Endothelial cell of umbilical vein (primary cell): ENCODE measurements at regions not wholly inside any gene's neighbourhood (a gene's known extent, or its start where the extent isn't known, plus 50 kb on each side); places are given as distances from the start of the nearest gene placed in this dataset.

ENCODE experiments used
- BruUV-seq: library from RNA; stranded (reverse); fragments of 400-500 nt; replicated peaks from 2 replicates; lab custom pipeline; 2021; lab: Mats Ljungman, UMichigan
- CTCF ChIA-PET: fragments of 300-600, 350-600 bp; sonication (Branson Sonifier 250); formaldehyde crosslinking; loops from one replicate; lab custom pipeline; 2021; ENCODE audit warnings: antibody characterized with exemption, inconsistent platforms; lab: Charles Lee
- POLR2A ChIA-PET: fragments of 300-600, 350-600 bp; sonication (Branson Sonifier 250); formaldehyde crosslinking; loops from one replicate; lab custom pipeline; 2021; ENCODE audit warnings: antibody characterized with exemption, inconsistent platforms; lab: Charles Lee
- DNase-seq: peaks from one replicate; pipeline ENCODE4 v3.0.0-alpha.2; 2011; ENCODE audit warnings: low read depth, low spot score
- FAIRE-seq: peaks from 2 replicates; lab custom pipeline; 2011; peaks lifted over from hg19 to GRCh38; lab: Jason Lieb, UNC
- H2AFZ ChIP-seq: 2 replicates; pipeline ENCODE4 v1.6.0; 2012; ENCODE audit warnings: low read depth, low read length, control low read depth, inconsistent platforms
- H3K27ac ChIP-seq: 2 replicates; pipeline ENCODE4 v1.5.1; 2011; ENCODE audit warnings: low read depth, mild to moderate bottlenecking, control low read depth, low read length, moderate library complexity; ENCODE audit not compliant: insufficient read depth
- H3K27me3 ChIP-seq, 2 experiments: 2 replicates each; pipeline versions ENCODE4 v1.6.0 to v1.6.1; 2011; ENCODE audit warnings: low read length in 2 of 2, mixed read lengths in 1 of 2; ENCODE audit not compliant: control insufficient read depth in 2 of 2, insufficient read depth in 2 of 2
- H3K36me3 ChIP-seq, 2 experiments: 2 replicates in 1 of 2; 3 replicates in 1 of 2; pipeline ENCODE4 v1.5.1; 2011; ENCODE audit warnings: low read length in 2 of 2, mild to moderate bottlenecking in 1 of 2, moderate library complexity in 1 of 2; ENCODE audit not compliant: control insufficient read depth in 2 of 2, insufficient read depth in 2 of 2; ENCODE audit errors: extremely low read depth in 1 of 2
- H3K4me1 ChIP-seq: 3 replicates; pipeline ENCODE4 v1.5.1; 2011; ENCODE audit warnings: mild to moderate bottlenecking, low read length; ENCODE audit not compliant: control insufficient read depth, insufficient read depth; ENCODE audit errors: extremely low read depth
- H3K4me2 ChIP-seq: 2 replicates; pipeline ENCODE4 v1.6.1; 2011; ENCODE audit warnings: low read length, control low read depth, mixed read lengths; ENCODE audit not compliant: insufficient read depth
- H3K4me3 ChIP-seq, 3 experiments: fragments of 200-600 bp in 1 of 3; sonication (generic), shearing (Covaris generic) in 1 of 3; replicated peaks in 1 of 3; 2 replicates each; pipeline ENCODE4 v1.5.1; 2011 to 2016; ENCODE audit warnings: control low read depth in 3 of 3, low read length in 3 of 3, mild to moderate bottlenecking in 2 of 3, inconsistent platforms in 1 of 3, low read depth in 1 of 3, moderate library complexity in 1 of 3; ENCODE audit not compliant: insufficient read depth in 1 of 3
- H3K79me2 ChIP-seq: 2 replicates; pipeline ENCODE4 v1.6.0; 2012; ENCODE audit warnings: low read length, inconsistent platforms; ENCODE audit not compliant: control insufficient read depth, insufficient read depth
- H3K9ac ChIP-seq: replicated peaks from 2 replicates; pipeline ENCODE3; 2011; ENCODE audit warnings: low read length, control low read depth; ENCODE audit not compliant: insufficient read depth; ENCODE audit errors: extremely low read depth
- H3K9me1 ChIP-seq: replicated peaks from 3 replicates; pipeline ENCODE4 v1.6.0; 2011; ENCODE audit warnings: mild to moderate bottlenecking, low read length; ENCODE audit not compliant: control insufficient read depth, insufficient read depth; ENCODE audit errors: extremely low read depth
- H3K9me3 ChIP-seq: replicated peaks from 2 replicates; pipeline ENCODE4 v1.5.1; 2012; ENCODE audit warnings: low read length, inconsistent platforms; ENCODE audit not compliant: control insufficient read depth, insufficient read depth
- H4K20me1 ChIP-seq: replicated peaks from 2 replicates; pipeline ENCODE3; 2011; ENCODE audit warnings: mild to moderate bottlenecking, low read length; ENCODE audit not compliant: control insufficient read depth, insufficient read depth; ENCODE audit errors: extremely low read depth
- EZH2 ChIP-seq: IDR thresholded peaks from 2 replicates; pipeline ENCODE4 v1.6.1; 2012; ENCODE audit warnings: borderline replicate concordance, low read depth, mild to moderate bottlenecking, moderate library complexity, low read length, inconsistent platforms; ENCODE audit not compliant: severe bottlenecking
- FOS ChIP-seq: IDR thresholded peaks from 2 replicates; pipeline ENCODE4 v1.6.1; 2011; ENCODE audit warnings: mild to moderate bottlenecking, low read length, moderate library complexity, borderline replicate concordance; ENCODE audit not compliant: insufficient read depth
- POLR2AphosphoS5 ChIP-seq: IDR thresholded peaks from 2 replicates; pipeline ENCODE4 v1.6.1; 2012; ENCODE audit warnings: low read depth, mild to moderate bottlenecking, control low read depth, low read length, moderate library complexity; ENCODE audit not compliant: insufficient read depth
- dilution Hi-C: fragments of 300-500 bp; cut with MboI; formaldehyde crosslinking; loops from one replicate; pipeline ENCODE4 v1.15.0; 2019; ENCODE audit warnings: low sequenced_read_pairs; ENCODE audit not compliant: extremely low pct_ligation_motif_present
- intact Hi-C: fragments of 100-400 bp; cut with micrococcal nuclease; formaldehyde crosslinking; loops from one replicate; pipeline ENCODE4 v1.10.0; 2022
- TF ChIP-seq, protein P1 (sequence below), 2 donors: IDR thresholded peaks; 1 replicate in 1 of 2; 2 replicates in 1 of 2; pipeline ENCODE4 v1.5.1; 2011; ENCODE audit warnings: low read length in 2 of 2, mild to moderate bottlenecking in 2 of 2, moderate library complexity in 2 of 2, control low read depth in 1 of 2, inconsistent platforms in 1 of 2, low read depth in 1 of 2; ENCODE audit not compliant: insufficient read depth in 1 of 2; ENCODE audit errors: extremely low read depth in 1 of 2

DNA sequence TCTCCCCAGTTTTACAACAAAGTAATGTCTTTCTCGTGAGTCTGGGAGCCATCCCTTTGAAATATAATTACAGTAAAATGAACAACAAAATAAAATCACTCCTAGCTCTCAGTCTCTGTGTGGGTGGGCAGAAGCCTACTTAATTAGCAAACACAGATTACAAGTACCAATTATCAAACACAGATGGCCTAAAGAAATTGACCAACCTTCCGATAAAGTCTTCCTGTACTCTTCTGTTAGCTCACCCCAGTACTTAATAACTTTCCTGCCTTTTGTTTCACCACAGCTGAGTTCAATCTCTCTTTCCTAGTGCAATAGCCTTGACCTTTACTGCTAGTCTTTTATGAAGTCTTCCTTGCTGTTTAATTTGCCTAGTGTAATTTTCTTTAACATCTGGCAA lies 719.2 kb upstream of the MBL2 start:
- no TSS peak for BruUV-seq

DNA sequence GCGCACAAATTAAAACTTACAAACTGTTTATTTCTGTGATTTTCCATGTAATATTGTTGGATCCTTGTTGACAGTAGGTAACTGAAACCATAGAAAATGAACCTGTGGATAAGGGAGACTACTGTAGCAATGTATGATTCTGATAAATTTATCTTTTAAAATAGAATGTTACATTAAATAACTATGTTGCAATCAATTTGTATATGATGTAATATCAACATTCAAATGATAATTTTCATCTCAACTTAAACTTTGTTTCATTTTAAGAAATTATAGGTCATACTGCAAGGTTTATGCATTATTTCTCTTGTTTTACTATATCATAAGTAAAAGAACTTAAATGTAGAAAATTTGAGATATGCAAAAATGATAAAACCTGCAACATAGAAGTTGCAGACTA lies 718.0 kb upstream of the MBL2 start:
- TF ChIP-seq POLR2AphosphoS5 (no peak), EZH2 (no peak)
- TF ChIP-seq, protein P1, sequence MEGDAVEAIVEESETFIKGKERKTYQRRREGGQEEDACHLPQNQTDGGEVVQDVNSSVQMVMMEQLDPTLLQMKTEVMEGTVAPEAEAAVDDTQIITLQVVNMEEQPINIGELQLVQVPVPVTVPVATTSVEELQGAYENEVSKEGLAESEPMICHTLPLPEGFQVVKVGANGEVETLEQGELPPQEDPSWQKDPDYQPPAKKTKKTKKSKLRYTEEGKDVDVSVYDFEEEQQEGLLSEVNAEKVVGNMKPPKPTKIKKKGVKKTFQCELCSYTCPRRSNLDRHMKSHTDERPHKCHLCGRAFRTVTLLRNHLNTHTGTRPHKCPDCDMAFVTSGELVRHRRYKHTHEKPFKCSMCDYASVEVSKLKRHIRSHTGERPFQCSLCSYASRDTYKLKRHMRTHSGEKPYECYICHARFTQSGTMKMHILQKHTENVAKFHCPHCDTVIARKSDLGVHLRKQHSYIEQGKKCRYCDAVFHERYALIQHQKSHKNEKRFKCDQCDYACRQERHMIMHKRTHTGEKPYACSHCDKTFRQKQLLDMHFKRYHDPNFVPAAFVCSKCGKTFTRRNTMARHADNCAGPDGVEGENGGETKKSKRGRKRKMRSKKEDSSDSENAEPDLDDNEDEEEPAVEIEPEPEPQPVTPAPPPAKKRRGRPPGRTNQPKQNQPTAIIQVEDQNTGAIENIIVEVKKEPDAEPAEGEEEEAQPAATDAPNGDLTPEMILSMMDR (IDR thresholded peaks at IDR 0.05; ENCODE audit: extremely low read depth in 1 of 2, insufficient read depth in 1 of 2, low read depth in 1 of 2, low read length in 2 of 2) = no peak
- no peaks in the 10 kb centered on the region for H3K36me3 ChIP-seq
- H3K79me2 ChIP-seq = no peaks in the 10 kb centered on the region
- H3K27ac ChIP-seq = no peak overlapping the region
- FAIRE-seq = no peak
- no peaks in the 10 kb centered on the region for H3K4me1 ChIP-seq
- no peaks in the 10 kb centered on the region for H3K27me3 ChIP-seq
- CTCF ChIA-PET = no interaction called here
- no peak overlapping the region for H3K4me3 ChIP-seq
- no peak overlapping the region for H3K4me2 ChIP-seq
- BruUV-seq = no TSS peak
- no peak for DNase-seq
- no peaks in the 10 kb centered on the region for H3K9me3 ChIP-seq
- no peaks in the 10 kb centered on the region for H4K20me1 ChIP-seq
- intact Hi-C loops = no loop called here
- dilution Hi-C loops = no loop called here
- H2AFZ ChIP-seq = no peak overlapping the region
- no peak overlapping the region for H3K9ac ChIP-seq
- POLR2A ChIA-PET = no interaction called here
- no peaks in the 10 kb centered on the region for H3K9me1 ChIP-seq

More for the DNA sequence above, 719.2 kb upstream of the MBL2 start:
- CTCF ChIA-PET = no interaction called here
- Histone ChIP-seq H3K27ac (no peak overlapping the region), H3K4me2 (no peak overlapping the region), H3K9ac (no peak overlapping the region), H2AFZ (no peak overlapping the region), H3K27me3 (no peaks in the 10 kb centered on the region), H3K9me3 (no peaks in the 10 kb centered on the region), H3K4me1 (no peaks in the 10 kb centered on the region), H3K4me3 (no peak overlapping the region), H3K79me2 (no peaks in the 10 kb centered on the region), H3K36me3 (no peaks in the 10 kb centered on the region), H3K9me1 (no peaks in the 10 kb centered on the region), H4K20me1 (no peaks in the 10 kb centered on the region)
- dilution Hi-C loops = no loop called here
- intact Hi-C loops = no loop called here
- TF ChIP-seq FOS (no peak), EZH2 (no peak)
- POLR2A ChIA-PET = no interaction called here
- FAIRE-seq (no peak), DNase-seq (no peak)
